GM12864 (cell line): ENCODE measurements at regions not wholly inside any gene's neighbourhood (a gene's known extent, or its start where the extent isn't known, plus 50 kb on each side); places are given as distances from the start of the nearest gene placed in this dataset.

Source experiments
- DNase-seq: peaks from one replicate; pipeline ENCODE4 v3.0.0-alpha.2; 2011; ENCODE audit warnings: low read depth
- H3K4me3 ChIP-seq: 2 replicates; pipeline ENCODE4 v1.5.1; 2011; ENCODE audit warnings: mild to moderate bottlenecking, low read depth, low read length, control low read depth
- TF ChIP-seq, protein P1 (sequence below): IDR thresholded peaks from 2 replicates; pipeline ENCODE4 v1.5.1; 2011; ENCODE audit warnings: low read depth, mild to moderate bottlenecking, moderate library complexity, low read length, control low read depth, inconsistent platforms; ENCODE audit errors: missing control alignments

DNA sequence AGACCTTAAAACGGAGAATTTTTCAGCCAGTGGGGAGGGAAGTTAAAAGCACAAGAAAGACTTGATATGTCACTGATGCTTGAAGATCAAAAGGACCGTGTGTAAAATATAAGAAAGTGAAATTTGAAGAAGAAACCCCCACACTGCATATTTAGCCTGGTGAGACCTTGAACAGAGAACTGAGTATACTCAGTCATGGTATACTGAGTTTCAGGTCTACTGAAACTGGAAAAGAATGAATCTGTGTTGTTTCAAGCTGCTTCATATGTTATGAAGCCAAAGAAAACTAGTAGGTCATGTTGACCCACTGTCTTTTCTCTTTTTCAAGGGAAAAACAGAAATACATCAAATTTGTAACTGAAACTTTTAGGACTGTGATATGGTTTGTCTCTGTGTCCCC is 443.8 kb upstream of the GJE1 start:
- H3K4me3 ChIP-seq = no peak overlapping the region
- TF ChIP-seq, protein P1, sequence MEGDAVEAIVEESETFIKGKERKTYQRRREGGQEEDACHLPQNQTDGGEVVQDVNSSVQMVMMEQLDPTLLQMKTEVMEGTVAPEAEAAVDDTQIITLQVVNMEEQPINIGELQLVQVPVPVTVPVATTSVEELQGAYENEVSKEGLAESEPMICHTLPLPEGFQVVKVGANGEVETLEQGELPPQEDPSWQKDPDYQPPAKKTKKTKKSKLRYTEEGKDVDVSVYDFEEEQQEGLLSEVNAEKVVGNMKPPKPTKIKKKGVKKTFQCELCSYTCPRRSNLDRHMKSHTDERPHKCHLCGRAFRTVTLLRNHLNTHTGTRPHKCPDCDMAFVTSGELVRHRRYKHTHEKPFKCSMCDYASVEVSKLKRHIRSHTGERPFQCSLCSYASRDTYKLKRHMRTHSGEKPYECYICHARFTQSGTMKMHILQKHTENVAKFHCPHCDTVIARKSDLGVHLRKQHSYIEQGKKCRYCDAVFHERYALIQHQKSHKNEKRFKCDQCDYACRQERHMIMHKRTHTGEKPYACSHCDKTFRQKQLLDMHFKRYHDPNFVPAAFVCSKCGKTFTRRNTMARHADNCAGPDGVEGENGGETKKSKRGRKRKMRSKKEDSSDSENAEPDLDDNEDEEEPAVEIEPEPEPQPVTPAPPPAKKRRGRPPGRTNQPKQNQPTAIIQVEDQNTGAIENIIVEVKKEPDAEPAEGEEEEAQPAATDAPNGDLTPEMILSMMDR = no peak
- DNase-seq = no peak

- no peak overlapping the region for H3K4me3 ChIP-seq
- TF ChIP-seq, protein P1 = no peak
- DNase-seq = no peak
Observed at GRCh38 chr6:141685416-141685815, 447.3 kb upstream of the GJE1 start.

- no peak overlapping the region for H3K4me3 ChIP-seq
- TF ChIP-seq, protein P1 = no peak
- DNase-seq = no peak
Observed at GRCh38 chr6:141682391-141682790, 450.3 kb upstream of the GJE1 start.

- DNase-seq = no peak
- H3K4me3 ChIP-seq = no peak overlapping the region
- TF ChIP-seq, protein P1 = peak; percentile 61
Observed at GRCh38 chr6:141677598-141678211, 455.0 kb upstream of the GJE1 start.

GRCh38 chr6:141675957-141676356 is 456.8 kb upstream of the GJE1 start:
- DNase-seq = no peak

DNA sequence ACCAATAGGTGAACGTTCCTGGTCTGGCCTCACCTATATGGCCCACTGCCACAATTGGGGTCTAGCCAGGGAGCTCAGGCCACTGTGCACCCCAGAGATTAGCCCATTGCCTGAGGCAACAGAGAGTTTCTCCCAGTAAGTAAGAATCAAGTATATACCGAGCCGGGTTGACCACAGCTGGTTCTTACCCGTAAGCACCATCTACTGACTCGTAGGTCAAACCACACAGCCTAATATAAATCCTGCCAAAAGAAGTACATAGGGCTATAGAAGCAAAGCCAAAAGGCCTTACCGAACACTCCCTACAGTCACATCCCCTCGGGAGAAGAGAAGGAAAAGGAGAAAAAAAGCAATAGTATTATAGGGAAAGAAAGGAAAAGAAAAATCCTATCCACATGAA is 463.6 kb upstream of the GJE1 start:
- TF ChIP-seq, protein P1 = no peak
- no peak for DNase-seq
- H3K4me3 ChIP-seq = no peak overlapping the region

More at GRCh38 chr6:141675957-141676356, 456.8 kb upstream of the GJE1 start:
- TF ChIP-seq, protein P1 = no peak
- no peak overlapping the region for H3K4me3 ChIP-seq

DNA sequence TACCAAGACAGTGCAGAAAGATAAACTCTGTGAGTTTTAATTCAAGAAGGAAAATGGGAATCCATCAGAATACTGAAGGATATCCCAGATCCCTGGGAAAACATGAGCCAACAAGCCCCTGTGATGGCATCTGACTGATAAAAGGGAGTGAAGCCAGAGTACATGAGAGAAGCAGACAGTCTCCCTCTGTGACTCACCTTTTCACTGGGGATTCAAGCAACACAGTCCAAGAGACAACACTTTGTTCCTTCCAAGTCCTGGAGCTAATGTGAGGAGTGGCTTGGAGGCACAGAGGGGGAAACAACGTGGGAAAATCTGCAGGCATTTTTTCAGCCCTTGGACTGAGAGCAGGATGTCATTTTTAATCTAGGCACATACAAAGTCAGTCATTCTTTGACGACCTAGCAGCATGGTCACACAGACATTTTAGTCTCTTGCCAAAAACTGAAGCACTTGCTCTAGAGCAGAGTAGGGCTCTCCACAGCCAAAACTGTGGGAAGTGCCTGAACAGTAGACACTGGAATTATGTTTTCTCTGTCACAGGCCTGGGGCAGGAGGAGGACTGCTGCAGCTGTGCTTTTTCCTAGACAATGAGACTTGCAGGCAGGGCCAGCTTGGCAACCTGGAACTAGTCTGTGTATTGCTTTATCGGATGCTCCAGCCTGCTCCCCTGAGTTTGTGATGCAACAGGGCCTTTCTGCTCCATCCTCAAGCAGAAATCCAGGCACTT is 465.0 kb upstream of the GJE1 start:
- no peak overlapping the region for H3K4me3 ChIP-seq
- DNase-seq = no peak
- TF ChIP-seq, protein P1 = no peak
